ENCODE measurements at regions not wholly inside any gene's neighbourhood (a gene's known extent, or its start where the extent isn't known, plus 50 kb on each side); places are given as distances from the start of the nearest gene placed in this dataset.

DNA sequence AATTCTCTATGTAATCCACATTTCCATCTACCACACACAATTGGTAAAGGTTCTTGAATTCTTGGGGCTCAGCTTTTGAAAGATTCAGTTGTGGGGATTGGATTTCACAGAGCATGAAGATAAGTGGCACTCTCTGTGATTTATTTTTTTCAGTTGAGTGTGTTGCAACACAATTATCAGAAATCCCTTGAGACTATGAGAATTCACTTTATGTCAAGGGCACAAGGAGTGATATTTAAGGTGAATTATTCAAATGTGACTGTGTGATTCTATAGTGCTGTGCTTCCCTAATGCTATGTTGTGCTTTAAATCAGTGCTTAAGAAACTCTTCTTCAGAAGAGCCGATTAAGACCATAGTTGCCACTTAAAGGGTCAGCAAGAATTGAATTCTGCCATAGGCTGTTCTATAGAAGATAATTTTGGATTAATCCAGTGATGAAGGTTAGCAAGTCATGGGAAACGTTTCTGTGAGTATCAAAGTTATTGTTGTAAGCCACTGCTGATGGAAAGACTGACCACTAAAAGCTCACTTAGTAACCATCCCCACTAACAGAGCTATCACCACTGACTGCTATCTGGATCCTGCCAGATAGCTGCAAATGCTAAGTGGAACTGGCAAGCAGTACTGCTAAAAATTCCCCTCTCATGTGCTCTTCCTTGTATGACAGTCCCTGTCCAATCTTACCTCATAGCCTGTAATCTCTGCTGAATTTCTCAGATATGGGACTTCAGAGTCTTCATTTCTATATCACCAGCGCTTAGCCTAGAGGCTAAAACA lies 134.0 kb upstream of the SEMA3D start:
- POLR2A ChIA-PET = no interaction called here
- ATAC-seq (no peak), FAIRE-seq (no peak), DNase-seq (ENCODE audit: extremely low read depth in 1 of 4, low spot score in 3 of 4) (no peak)
- intact Hi-C loops (cut with micrococcal nuclease) (no loop called here), in situ Hi-C loops (cut with MboI) (no loop called here)
- no peak overlapping the region for H2AFZ ChIP-seq (ENCODE audit: low read depth, low read length)
- no peaks in the 10 kb centered on the region for H3K27me3 ChIP-seq (ENCODE audit: control insufficient read depth in 2 of 2, insufficient read depth in 2 of 2, low read length in 2 of 2)
- no peaks in the 10 kb centered on the region for H4K20me1 ChIP-seq (replicated peaks; ENCODE audit: control insufficient read depth, insufficient read depth, low read length)
- H3K4me3 ChIP-seq = no peak overlapping the region
- no peaks in the 10 kb centered on the region for H3K36me3 ChIP-seq (ENCODE audit: control insufficient read depth, insufficient read depth, low read length)
- H3K4me2 ChIP-seq (ENCODE audit: insufficient read depth, low read length) = no peak overlapping the region
- no peak overlapping the region for H3K9ac ChIP-seq (ENCODE audit: insufficient read depth in 1 of 2, low read depth in 2 of 2, low read length in 2 of 2)
- no peaks in the 10 kb centered on the region for H3K9me1 ChIP-seq (ENCODE audit: control insufficient read depth, insufficient read depth, low read length)
- CTCF ChIA-PET (ENCODE audit: low intra/inter-chr PET ratio) = no interaction called here
- H3K79me2 ChIP-seq (ENCODE audit: control insufficient read depth, insufficient read depth, low read length) = no peaks in the 10 kb centered on the region
- no peaks in the 10 kb centered on the region for H3K4me1 ChIP-seq (replicated peaks in 1 of 2; ENCODE audit: control insufficient read depth in 2 of 2, insufficient read depth in 2 of 2, low read length in 2 of 2)
- WGBS (ENCODE audit: insufficient coverage, low coverage, missing lambda C conversion rate) = 0% methylated on average over 3 of the region's 3 CpGs
- no peak overlapping the region for H3K27ac ChIP-seq (ENCODE audit: extremely low read depth, low read depth, low read length)
- BruUV-seq (replicated peaks) = no TSS peak
- no peaks in the 10 kb centered on the region; the same call in 1 of the 2 replicates for H3K9me3 ChIP-seq (replicated peaks; ENCODE audit: control insufficient read depth, insufficient read depth, low read depth, low read length)
- no peak for TF ChIP-seq ZNF766 (CRISPR knock-in tag; conservative IDR thresholded peaks at IDR 0.05)
- TF ChIP-seq, protein P1, sequence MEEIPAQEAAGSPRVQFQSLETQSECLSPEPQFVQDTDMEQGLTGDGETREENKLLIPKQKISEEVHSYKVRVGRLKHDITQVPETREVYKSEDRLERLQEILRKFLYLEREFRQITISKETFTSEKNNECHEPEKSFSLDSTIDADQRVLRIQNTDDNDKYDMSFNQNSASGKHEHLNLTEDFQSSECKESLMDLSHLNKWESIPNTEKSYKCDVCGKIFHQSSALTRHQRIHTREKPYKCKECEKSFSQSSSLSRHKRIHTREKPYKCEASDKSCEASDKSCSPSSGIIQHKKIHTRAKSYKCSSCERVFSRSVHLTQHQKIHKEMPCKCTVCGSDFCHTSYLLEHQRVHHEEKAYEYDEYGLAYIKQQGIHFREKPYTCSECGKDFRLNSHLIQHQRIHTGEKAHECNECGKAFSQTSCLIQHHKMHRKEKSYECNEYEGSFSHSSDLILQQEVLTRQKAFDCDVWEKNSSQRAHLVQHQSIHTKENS (CRISPR knock-in tag; IDR thresholded peaks at IDR 0.05) = no peak
- TF ChIP-seq, protein P2, sequence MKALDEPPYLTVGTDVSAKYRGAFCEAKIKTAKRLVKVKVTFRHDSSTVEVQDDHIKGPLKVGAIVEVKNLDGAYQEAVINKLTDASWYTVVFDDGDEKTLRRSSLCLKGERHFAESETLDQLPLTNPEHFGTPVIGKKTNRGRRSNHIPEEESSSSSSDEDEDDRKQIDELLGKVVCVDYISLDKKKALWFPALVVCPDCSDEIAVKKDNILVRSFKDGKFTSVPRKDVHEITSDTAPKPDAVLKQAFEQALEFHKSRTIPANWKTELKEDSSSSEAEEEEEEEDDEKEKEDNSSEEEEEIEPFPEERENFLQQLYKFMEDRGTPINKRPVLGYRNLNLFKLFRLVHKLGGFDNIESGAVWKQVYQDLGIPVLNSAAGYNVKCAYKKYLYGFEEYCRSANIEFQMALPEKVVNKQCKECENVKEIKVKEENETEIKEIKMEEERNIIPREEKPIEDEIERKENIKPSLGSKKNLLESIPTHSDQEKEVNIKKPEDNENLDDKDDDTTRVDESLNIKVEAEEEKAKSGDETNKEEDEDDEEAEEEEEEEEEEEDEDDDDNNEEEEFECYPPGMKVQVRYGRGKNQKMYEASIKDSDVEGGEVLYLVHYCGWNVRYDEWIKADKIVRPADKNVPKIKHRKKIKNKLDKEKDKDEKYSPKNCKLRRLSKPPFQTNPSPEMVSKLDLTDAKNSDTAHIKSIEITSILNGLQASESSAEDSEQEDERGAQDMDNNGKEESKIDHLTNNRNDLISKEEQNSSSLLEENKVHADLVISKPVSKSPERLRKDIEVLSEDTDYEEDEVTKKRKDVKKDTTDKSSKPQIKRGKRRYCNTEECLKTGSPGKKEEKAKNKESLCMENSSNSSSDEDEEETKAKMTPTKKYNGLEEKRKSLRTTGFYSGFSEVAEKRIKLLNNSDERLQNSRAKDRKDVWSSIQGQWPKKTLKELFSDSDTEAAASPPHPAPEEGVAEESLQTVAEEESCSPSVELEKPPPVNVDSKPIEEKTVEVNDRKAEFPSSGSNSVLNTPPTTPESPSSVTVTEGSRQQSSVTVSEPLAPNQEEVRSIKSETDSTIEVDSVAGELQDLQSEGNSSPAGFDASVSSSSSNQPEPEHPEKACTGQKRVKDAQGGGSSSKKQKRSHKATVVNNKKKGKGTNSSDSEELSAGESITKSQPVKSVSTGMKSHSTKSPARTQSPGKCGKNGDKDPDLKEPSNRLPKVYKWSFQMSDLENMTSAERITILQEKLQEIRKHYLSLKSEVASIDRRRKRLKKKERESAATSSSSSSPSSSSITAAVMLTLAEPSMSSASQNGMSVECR (CRISPR knock-in tag; IDR thresholded peaks at IDR 0.05) = no peak
- no peak for TF ChIP-seq NELFE (IDR thresholded peaks at IDR 0.05; ENCODE audit: insufficient read depth, insufficient read length)
- TF ChIP-seq GATAD2A (IDR thresholded peaks at IDR 0.05) = no peak
- TF ChIP-seq TCF7L2 (IDR thresholded peaks at IDR 0.05; ENCODE audit: low read depth, low read length) = no peak
- TF ChIP-seq ARID2 (IDR thresholded peaks at IDR 0.05) = no peak
- TF ChIP-seq ARID1B (IDR thresholded peaks at IDR 0.05) = no peak
- TF ChIP-seq HOXB6 (CRISPR knock-in tag; IDR thresholded peaks at IDR 0.05; ENCODE audit: borderline replicate concordance) = no peak
- TF ChIP-seq RB1 (IDR thresholded peaks at IDR 0.05; ENCODE audit: low read depth) = no peak
- no peak for TF ChIP-seq CTBP1 (IDR thresholded peaks at IDR 0.05; ENCODE audit: borderline replicate concordance)
- TF ChIP-seq, protein P3, sequence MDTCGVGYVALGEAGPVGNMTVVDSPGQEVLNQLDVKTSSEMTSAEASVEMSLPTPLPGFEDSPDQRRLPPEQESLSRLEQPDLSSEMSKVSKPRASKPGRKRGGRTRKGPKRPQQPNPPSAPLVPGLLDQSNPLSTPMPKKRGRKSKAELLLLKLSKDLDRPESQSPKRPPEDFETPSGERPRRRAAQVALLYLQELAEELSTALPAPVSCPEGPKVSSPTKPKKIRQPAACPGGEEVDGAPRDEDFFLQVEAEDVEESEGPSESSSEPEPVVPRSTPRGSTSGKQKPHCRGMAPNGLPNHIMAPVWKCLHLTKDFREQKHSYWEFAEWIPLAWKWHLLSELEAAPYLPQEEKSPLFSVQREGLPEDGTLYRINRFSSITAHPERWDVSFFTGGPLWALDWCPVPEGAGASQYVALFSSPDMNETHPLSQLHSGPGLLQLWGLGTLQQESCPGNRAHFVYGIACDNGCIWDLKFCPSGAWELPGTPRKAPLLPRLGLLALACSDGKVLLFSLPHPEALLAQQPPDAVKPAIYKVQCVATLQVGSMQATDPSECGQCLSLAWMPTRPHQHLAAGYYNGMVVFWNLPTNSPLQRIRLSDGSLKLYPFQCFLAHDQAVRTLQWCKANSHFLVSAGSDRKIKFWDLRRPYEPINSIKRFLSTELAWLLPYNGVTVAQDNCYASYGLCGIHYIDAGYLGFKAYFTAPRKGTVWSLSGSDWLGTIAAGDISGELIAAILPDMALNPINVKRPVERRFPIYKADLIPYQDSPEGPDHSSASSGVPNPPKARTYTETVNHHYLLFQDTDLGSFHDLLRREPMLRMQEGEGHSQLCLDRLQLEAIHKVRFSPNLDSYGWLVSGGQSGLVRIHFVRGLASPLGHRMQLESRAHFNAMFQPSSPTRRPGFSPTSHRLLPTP (IDR thresholded peaks at IDR 0.05; ENCODE audit: borderline replicate concordance, extremely low read depth, insufficient read length) = no peak
- no peak for TF ChIP-seq FOXP1 (CRISPR knock-in tag; IDR thresholded peaks at IDR 0.05)

Measured in K562 (cell line).